Epidermal melanocyte (primary cell): ENCODE measurements at regions not wholly inside any gene's neighbourhood (a gene's known extent, or its start where the extent isn't known, plus 50 kb on each side); places are given as distances from the start of the nearest gene placed in this dataset.

Source experiments
- DNase-seq: peaks from one replicate; pipeline ENCODE4 v3.0.0; 2011; ENCODE audit warnings: low spot score; ENCODE audit not compliant: insufficient read length

DNA sequence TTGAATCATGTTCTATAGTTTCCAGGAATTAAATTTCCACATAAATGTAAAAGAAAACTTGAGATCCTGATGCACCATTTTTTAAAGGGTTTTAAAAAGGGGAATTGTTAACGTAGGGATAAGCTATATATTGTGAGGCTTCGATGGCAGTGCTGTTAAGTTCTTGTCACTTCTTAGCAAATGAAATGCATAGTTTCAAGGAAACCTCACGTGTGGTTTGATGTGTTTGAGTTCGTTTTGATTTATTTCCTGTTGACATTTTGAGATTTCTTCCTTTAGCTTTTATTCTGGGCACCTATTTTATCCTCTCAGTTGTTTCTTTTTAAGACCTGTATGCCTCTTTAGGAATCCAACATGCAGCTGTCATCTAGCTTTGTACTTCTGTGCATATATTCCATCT is 301.0 kb downstream of the DOCK8 start:
- DNase-seq: no peak

DNA sequence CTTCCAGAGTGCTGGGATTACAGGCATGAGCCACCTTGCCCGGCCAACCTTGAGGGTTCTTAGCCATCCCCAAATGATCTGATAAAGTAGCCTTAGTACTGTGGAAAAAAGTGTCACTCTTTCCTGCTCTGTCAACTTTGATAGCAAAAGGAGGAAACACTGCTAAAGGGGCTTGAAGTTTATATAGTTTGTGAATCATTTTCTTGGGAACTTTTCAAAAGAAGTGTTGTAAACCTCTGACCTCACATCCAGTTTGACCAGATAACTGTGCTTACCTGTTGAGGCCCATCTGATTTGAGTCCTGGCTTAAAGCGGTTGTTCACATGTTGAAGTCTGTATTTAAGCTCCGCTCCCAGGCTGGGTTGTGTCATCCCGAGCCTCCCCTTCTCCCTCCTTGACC is 303.3 kb downstream of the DOCK8 start:
- DNase-seq: no peak

DNA sequence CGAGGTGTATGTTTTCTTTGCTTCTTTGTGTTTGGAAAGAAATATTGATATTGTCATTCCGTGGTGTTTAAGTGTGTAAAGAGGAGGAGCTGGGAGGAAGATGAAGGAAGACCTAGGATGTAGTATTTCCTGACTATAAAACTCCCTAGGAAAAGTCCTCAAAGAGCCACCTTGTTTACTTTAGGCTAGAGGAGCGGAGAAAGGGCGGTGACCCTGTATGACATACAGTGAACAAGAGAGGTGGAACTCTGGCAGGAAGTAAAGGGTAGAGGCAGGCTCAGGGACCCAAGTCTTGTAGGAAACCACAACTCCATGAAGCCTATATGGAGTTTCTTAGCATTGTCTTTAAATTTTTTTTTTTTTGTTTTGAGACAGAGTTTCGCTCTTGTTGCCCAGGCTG is 303.9 kb downstream of the DOCK8 start:
- no peak for DNase-seq

DNA sequence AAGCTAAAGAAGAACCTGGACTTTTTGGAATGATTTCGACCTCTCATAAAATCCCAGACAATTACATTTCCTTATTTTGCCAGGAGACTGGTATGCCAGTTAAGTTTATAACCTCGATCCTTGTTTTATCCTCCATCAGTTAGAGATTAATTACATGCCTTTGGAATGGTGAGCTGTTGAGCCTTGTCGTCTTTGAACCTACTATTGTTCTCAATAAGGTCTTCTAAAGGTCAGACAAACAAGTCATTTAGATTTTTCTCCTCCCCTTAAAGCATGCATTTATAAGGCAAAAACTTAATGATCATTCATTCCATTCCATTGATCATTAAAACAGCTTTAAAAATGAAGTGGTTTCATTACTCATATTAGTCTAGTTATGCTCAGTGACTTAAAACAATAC is 304.9 kb downstream of the DOCK8 start:
- DNase-seq: no peak

DNA sequence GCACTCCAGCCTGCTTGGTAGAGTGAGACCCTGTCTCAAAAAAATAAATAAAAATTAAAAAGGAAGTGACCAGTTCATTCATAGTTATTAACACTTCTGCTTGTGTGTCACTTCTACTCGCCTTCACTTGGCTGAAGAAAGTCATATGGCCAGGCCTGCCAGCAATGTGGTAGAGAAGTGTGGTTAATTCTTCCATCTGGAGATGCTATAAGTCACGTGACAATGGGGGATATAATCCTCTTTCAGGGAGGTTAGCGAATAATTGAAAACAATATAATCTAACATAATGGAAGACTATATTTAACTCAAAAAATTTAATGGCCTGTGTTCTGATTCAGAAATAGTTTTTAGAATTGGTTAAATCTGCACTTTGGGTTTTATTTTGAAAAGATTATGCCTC is 305.6 kb downstream of the DOCK8 start:
- DNase-seq: no peak

DNA sequence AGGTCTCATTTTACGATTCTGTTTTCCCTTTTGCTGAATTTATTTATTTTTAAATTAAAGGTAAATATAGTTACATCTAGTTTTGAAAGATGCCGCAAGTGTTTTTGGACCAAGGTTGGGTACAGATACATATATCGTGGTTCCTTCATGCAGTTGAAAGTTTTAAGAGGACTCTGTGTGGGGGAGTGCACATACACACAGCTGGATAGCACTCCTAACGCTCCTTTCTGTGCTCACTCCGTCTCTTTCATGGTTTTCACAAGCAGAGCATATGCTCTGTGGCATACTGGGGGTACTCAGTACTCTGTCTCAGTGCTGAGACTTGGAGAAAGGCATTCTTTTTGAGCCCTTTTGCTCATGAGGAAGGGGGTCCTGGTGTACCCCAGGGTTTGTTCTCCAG is 307.5 kb downstream of the DOCK8 start:
- no peak for DNase-seq

DNA sequence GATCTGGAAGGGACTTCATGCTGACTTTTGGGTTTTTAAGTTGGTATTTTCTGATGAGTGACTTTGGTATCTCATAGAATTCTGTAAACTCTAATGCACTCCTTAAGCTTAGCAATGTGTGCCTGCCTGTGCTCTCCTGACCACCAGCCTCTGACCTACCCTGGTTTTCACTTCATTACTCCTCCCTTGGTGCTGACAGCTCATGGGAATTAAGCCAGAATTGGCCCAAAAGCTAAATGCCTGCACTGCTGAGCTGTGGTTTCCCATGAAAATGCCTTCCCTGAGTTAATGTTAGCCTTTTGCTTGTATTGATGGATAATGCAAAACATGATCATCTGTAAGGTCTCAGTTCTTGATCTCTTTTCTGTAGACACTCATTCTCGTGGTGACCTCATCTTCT is 308.0 kb downstream of the DOCK8 start:
- no peak for DNase-seq

DNA sequence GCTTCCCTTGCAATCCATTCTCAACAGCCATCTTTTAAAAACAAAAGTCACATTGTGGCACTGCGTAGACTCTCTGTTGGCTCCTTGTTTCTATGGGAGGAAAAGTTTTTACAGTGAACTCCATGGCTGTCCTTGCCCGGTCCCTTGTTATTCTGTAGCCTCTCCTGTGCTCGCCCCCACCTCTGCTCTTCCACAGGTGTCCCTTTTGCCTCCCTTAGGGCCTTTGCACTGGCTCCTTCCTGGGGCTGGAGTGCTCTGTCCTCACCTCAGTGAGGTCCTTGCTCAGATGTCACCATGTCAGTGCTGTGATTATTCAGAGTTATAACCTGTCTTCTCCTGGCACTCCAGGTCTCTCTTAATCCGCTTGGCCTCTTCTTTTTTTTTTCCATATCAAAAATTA is 308.8 kb downstream of the DOCK8 start:
- no peak for DNase-seq

DNA sequence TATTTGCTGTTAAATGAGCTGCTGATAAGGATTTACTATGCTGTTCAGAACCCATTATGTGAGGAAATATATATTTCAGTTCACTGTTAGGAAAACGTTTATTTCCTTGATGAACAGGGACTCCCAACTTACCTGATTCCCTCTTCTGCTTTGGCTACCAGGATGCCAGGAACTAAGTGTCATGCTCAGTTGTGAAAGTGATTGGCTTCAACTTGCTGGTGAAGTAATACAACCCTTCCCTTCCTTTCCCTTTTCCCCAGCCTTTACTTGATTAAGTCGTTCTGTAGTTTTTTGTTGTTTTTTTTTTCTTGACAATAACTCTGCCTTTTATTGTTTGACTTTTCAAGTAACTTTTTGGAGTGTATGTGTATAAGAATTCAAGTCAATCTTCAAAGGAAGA is 309.3 kb downstream of the DOCK8 start:
- DNase-seq: no peak

DNA sequence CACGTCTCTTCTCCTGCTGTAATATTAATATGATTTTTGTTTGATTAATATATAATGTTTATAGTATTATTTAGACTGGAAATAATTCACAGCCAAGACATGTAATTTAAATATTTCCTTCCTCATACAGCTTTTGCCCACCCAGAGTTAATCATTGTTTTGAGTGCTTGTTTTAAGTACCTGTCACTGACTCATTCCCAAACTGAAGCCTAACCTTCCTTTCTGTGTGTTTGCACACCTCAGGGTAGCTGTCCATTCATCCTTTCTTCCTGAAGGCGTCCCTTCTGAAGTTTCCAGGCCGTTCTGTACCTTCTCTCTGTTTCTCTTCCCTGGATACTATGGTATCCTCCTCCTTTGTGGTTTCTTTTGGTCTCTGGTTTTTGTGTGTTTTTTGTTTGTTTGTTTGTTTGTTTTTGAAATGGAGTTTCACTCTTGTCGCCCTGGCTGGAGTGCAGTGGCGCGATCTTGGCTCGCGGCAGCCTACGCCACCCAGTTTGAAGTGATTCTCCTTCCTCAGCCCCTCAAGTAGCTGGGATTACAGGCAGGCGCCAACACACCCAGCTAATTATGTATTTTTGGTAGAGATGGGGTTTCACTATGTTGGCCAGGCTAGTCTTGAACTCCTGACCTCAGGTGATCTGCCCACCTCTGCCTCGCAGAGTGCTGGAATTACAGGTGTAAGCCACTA is 312.4 kb downstream of the DOCK8 start:
- no peak for DNase-seq

DNA sequence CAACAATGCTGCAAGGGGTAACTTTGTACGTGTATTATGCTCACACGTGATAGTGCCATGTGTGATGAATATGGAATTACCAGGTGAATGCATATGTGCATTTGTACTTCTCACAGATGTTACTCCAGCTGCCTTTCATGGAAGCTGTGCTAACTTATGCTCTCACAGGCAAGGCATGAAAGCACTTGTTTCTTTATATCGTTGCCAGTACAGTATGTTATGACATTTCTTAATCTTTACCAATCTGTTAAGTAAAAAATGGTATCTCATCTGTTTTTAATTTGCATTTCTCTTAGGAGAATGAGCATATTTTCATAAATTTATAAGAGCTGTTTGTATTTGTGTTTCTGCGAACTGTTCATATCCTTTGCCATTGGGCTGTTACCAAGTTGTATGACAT is 311.8 kb upstream of the DMRT1 start:
- DNase-seq: no peak

DNA sequence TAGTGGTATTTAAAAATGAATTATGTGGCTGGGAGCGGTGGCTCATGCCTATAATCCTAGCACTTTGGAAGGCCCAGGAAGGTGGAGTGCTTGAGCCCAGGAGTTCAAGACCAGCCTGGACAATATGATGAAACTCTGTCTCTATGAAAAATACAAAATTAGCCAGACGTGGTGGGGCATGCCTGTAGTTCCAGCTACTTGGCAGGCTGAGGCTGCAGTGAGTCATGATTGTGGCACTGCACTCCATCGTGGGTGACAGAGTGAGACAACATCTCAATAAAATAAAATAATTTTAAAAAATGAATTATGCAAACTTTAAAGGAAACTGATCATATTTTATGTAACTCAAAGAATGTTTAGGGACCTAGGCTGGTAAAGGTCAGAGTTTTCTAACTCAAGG is 310.8 kb upstream of the DMRT1 start:
- DNase-seq: no peak

DNA sequence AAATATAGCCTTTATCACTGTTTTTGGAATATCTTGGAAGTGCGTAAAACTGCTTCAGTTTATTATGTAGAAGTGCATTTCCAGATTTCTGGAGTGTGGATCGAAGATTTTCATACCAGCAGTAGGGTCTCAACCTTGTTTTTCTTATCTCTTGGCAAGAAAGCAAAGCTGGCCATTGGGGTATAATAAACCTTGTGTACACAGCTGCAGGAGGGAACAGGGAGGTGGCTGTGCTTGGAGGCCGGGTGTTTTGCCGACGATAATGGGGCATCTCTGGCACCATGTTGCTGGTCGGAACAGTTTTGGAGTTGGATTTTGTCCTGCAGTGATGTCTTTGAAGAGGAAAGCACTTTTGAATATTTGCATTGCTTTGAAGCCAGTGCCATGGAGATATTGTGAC is 308.8 kb upstream of the DMRT1 start:
- DNase-seq: no peak

DNA sequence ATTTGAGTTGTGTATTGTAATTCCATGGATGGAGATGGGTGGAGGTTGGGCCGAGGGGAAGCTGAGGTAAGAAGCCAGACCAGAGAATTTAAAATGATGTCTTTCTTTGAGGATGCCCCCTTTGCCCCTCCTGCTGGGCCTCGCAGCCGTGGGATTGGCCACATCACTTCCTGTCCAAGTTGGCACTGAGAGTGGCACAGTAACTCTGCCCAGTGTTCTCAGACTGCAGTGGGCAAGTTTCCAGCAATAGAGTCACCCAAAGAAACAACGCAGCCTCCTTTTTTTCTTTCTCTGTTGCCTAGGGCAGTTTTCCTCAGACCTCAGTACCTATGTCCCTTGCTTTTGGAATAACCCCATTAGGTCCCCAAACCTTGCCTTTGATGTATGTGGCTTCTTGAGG is 306.6 kb upstream of the DMRT1 start:
- no peak for DNase-seq

DNA sequence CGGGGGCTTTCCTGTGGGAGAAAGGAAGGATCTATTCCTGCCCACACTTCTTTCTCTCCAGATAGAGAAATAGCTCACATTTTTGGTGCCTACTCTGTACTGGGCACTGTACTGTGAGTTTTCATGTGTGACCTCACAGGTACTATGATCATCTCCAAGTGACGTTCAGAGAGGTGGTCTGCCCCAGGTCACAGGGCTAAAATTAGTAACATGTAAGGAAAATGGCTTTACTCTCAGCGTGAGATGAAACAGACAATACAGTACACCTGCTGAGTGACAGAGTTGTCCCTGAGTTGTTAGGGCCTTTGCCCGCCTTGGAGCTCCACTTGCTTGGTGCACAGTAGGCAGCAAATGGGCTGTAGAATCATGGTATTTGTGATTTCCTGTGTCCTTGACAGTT is 306.1 kb upstream of the DMRT1 start:
- DNase-seq: no peak

DNA sequence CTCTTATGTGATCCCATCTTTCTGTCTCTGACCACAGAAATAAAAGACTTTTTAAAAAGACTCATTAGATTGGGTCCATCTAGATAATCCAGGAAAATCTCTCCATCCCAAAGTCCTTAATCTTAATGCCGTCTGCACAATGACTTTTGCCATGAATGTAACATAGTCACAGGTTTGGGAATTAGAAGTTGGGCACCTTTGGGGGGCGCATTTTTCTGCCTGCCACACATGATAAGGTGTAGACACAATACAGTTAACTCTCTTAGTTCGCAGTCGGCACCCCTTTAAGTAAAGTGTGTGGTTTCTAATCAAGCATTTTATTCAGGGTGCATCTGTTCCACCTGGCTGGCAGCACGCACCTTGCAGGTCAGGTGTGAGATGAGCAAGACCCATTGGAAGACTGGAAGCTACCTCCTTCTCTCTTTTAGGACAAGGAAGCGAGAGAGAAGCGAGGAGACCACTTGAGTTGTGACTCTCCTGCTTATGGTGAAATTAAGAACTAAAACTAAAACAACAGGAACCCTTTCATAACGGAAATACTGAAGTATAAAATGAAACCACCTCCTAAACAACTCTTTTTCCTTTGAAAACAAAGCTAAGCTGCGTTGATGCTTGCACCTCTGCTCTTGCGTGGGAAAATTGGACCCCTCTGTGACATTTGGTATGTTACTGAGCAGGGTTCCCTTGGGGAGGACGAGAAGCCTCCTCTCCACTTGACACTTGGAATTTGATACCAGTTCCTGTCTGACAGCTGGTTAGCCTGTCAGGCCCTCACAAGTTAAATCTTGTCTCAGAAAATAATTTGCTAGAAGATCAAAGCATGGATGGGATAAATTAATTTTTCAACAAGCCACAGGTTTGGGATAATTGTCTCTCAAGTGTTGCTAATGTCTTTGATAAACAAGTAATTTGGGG is 304.6 kb upstream of the DMRT1 start:
- DNase-seq: no peak

DNA sequence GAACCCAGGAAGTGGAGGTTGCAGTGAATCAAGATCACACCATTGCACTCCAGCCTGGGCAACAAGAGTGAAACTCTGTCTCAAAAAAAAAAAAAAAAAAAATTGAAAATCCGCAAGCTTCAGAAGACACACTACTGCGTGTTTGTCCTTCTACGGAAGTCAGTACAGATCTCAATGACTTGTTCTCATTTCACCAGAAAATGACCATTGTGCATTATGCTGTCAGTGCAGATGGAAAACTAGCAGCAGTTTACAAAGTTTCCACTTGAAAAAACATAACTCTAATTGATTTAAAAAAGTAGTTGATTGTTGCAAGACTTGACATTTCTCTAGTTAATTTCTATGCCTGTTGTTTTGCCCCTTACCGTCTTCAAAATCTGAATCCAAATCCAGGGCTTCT is 298.0 kb upstream of the DMRT1 start:
- DNase-seq: no peak

DNA sequence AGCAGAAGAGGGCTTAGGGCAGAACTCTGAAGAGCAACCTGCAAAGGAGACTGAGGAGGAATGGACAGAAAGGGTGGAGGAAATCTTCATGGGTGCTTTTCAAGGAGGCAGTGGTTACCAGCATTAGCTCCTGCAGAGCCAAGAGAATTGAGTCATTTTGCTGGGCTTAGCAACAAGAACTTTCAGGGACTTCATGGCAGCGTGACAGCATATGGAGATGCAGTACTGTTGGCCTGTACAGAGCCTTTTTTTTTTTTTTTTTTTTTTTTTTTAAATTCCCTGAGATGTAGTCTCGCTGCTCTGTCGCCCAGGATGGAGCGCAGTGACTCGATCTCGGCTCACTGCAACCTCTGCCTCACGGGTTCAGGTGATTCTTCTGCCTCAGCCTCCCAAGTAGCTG is 296.0 kb upstream of the DMRT1 start:
- DNase-seq: no peak

DNA sequence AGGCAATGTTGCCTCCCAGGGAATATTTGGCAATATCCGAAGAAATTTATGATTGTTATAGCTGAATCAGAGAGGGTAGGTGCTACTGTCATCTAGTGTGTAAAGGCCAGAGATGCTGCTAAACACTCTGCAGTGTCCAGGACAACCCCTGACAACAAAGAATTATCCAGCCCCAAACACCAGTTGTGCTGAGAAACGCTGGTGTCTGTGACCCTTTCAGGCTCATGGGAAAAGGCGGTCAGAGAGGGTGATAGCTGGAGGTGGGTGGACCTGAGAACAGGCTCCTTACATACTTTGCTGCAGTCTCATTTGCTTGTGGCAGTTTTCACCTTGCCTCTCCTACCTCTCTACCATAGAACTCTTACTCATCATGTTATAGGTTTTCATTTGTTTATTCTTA is 295.3 kb upstream of the DMRT1 start:
- no peak for DNase-seq

DNA sequence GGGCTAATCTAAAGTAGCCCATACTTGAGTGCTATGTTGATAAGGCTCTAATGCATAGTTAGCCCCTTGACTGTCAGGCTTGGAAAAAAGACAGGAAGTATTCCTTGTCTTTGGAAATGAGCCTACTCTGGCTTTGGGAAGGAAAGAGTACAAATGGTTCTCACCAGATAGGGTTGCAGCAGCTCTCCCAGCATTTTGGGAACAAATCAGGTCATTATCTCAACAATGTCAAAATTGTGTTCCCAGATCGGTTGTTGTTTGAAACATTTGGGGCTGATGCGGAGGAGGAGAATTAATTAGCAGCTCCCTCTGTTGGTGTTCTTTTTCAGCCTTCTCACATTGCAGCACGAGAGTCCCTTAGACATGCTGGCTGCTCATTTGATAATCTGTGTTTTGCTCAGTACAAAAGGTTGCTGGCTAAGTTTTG is 294.7 kb upstream of the DMRT1 start:
- DNase-seq: no peak

DNA sequence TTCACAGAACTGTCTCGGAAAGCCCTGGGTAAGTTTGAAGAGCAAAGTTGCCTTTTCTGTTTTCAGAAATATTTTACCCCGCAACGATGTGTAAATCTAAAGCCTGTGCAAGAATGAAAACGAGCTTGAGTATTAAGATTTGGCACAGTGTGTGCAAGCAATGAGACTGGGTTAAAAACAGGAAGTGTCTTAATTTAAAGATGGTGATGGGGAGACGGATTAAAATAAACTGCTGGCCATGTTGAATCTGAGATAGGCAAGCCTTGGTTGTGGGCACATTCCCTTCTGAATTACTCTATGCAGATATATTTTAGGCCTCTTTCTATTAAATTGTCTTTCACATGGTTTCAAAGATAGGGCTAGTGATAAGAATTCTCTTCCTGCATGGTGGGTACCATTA is 294.2 kb upstream of the DMRT1 start:
- DNase-seq: no peak

DNA sequence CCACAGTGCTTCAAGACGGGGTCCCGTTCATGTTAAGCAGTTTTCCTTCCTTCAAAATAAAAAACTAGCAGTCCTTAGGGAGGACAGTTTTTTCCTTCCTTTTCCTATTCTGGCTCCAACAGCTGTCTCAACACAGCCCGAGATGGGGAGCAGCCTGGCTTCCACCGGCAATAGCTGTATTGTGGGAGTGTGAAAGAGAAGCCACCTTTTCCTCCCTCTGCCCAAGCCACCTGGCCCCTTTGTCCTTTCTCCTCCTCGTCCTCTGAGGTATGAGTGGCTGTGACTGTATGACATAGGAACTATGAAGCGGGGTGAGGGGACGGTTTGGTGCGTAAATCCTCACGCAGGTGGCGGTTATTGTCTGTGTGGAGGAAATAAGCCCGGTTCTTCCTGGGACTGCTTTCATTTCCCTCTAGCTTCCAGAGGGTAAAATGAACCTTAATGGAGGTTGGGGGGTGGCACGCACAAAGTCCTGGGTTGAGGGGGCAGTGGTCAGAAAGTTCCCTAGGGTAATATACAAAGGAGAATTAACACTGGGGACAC is 292.0 kb upstream of the DMRT1 start:
- DNase-seq: no peak

DNA sequence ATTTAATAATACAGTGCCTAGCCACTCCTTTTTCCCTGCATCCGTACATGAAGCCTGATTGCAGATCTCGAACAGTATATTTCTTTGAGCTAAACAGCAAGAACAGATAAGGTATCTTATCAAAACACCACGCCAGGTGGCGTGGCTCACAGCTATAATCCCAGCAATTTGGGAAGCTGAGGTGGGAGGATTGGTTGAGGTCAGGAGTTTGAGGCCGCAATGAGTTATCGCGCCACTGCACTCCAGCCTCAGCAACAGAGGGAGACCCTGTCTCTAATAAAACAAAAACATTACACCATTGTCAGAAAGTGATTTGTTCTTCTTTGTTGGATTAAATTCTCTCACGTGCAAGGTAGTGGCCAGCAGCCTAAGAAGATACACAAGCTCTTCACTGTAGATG is 291.2 kb upstream of the DMRT1 start:
- DNase-seq: no peak
